ENCODE measurements at regions not wholly inside any gene's neighbourhood (a gene's known extent, or its start where the extent isn't known, plus 50 kb on each side); places are given as distances from the start of the nearest gene placed in this dataset.
"Not testable (repeated sequence)": the region's sequence is repeated elsewhere in the genome, so short reads cannot be mapped to it uniquely, and the experiment has no call there.

DNA sequence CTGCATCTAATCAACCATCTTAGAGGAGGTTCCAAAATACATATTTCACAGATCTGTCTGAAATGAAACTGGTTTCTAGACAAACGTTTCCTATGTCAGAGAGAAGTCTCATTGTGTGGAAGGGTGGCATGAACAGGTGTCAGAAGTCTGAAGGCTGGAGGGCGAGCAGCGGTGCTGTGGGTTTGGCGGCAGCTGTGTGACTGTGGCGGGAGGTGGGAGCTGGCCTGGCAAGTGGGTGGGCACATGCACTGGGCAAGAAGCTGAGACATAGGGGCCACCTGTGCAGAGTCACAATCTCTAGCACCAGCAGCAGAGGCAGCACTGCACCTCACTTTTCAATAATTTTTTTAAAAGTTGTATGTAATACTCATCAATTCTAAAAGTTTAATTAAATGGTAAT lies 346.3 kb downstream of the DSC3 start:
- no peak for DNase-seq

DNA sequence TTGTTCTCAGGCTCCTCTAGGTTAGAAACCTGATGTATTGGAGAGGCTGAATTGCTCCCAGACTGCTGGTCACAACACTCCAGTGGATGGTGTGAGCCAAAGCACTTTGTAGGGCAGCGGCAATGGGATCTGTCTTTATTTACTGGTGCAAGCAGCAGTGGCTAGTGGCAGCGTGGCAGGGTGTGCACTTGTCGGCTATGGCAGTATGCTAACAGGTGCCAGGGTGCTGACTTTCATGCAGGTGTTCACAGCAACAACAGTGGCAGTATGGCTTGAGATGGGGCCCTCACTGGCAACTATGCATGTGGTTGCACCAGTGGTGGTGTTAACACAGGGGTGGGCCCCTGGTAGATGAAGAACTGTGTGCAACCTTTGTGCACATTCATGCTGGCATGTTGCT lies 347.8 kb downstream of the DSC3 start:
- DNase-seq, result no peak

DNA sequence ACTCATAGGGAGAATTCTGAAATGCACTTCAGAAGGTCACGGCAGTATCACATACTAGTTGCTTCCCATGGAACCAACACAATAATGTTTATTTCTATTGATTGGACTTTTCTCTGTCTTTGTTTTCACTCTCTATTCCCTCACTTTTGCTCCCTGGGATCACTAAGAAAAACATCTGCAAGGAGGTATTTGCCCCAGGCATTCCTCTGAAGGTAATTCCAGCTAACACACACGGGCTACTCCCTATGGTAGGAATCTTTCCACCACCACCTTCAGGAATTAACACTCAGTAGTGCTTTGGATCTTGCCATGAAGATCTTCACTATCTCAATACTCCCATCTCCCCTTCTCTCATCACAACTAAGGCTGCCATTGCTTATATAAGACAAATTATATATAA lies 353.3 kb downstream of the DSC3 start:
- no peak for DNase-seq

DNA sequence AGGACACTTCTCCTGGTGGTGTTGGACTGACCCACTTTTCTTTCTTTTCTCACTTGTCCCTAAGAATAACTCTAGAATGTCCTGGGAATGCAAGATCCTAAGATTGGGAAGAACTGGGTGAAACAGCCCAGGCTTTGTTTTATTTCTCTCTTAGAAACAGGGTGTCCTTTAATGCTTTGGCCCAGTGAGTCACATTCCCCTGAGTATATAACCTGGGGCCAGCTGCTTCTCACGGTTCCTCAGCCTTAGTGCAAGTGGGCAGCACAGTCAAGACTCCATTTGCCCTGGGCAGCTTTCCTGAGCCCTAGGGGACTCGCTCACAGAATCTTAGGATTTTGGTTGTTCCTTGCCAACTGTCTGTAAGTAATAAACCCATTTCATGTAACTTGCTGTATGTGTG lies 355.0 kb downstream of the DSC3 start:
- DNase-seq, result no peak

DNA sequence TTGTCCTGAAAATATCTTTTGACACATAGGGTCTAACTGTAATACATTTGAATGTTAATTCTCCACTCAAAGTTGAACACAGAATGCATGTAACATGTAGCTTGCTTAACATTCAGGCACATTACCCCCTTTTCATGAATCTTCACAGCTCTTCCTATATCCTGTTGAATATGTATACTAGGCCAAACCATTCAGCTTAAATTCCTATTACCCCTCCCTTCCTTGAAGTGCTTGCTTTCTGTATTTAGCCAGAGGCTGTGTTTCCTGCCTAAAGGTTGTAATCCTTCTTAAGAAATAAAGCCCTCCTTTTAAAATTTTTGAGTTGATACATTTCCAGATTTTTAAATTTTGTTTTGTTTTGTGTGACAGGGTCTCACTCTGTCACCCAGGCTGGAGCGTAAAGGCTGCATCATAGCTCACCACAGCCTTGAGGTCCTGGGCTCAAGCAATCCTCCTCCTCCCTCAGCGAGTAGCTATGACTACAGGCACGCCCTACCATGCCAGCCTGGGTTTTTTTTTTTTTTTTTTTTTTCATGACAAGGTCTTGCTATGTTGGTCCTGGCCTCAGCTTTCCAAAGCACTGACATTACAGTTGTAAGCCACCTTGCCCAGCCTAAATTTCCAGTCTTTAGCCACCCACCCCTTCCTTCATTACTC lies 357.6 kb downstream of the DSC3 start:
- no peak for DNase-seq

DNA sequence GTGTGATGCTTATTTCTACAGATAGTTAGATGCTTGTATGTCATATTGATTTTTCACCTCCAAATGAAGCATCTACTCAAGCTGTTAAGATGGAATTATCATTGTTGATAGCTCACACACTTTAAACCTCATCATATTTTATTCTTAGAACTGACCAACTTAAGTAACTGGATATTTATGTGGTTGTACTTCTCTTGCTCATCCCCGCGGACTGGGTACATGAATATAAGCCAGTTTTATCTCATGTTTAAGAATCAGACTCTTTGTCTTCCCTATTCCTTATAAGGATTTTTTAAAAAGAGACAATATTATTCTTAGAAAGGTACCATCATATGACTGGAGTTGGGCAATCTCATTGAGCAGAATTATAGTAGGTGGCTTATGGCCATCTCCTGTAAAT lies 358.7 kb downstream of the DSC3 start:
- DNase-seq, result no peak

DNA sequence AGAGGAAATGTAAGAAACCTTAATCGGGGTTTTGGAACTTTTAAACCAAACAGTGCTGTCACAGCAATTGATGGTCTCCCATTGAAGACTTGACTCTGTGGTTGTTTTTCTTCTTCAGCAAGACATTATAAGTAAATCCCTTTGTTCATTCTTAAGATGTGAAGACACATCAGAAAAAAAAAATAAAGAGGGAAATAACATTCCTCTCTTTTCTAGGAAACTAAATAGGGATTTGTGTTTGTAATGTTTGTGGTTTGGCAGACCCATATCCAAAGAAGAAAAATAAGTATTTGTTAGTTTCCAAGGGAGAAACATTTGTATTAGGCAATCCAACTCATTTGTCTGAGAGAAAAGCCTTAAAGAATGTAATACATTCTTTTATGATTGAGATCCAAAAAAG lies 359.9 kb downstream of the DSC3 start:
- DNase-seq, result no peak

DNA sequence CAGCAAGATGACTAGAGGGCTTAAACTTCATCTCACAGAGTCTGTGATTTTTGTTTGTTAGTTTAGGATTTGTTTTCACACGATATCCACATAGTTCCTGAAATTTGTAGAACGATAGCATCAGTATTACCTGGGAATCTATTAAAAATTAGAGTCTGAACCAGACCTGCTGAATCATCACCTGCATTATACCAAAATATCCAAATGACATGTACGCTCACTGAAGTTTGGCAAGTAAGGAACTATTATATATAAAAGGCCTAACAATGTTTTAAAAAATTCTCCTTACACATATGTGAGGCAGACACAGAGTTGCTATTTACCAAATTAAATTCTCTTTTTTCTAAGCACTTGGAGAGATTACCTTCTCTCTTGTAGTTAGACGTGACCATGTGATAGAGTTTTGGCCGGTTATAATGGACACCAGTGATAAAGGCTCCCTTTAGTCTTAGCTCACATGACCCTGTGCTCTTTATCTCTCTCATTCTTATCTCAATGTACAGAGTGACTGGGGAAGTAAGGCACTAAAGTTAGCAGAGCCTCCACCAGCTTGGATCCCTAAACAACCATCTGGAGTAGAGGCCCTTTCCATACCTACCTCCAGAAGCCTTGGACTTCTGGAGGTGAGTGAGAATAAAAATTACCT lies 363.1 kb downstream of the DSC3 start:
- no peak for DNase-seq

DNA sequence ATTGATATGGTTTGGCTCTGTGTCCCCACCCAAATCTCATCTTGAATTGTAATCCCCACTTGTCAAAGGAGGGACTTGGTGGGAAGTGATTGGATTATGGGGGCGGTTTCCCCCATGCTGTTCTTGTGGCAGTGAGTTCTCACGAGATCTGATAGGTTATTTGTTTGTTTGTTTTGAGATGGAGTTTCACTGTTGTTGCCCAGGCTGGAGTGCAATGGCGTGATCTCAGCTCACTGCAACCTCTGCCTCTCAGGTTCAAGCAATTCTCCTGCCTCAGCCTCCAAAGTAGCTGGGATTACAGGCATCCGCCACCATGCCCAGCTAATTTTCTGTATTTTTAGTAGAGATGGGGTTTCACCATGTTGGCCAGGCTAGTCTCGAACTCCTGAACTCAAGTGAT lies 364.7 kb downstream of the DSC3 start:
- DNase-seq, result not testable (repeated sequence)

DNA sequence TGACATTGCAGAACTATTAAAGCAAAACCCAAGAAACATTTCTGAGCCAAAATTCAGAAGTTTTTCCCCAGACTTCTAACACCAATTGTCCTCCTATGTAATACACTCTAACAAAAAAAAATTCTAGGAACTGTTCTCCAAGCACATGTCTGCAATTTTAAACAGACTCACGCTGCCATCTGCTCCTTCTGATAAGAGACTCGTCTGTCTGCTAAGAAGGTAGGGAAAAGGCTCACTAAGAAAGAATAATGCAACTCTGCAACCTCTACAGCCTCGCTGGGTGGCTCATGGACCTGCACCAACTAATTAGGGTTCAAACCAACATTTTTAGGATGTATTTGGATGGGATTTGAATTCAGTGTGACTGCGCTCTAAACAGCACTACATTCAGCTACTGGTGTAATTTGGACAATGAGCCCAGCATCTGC lies 366.5 kb downstream of the DSC3 start:
- no peak for DNase-seq

DNA sequence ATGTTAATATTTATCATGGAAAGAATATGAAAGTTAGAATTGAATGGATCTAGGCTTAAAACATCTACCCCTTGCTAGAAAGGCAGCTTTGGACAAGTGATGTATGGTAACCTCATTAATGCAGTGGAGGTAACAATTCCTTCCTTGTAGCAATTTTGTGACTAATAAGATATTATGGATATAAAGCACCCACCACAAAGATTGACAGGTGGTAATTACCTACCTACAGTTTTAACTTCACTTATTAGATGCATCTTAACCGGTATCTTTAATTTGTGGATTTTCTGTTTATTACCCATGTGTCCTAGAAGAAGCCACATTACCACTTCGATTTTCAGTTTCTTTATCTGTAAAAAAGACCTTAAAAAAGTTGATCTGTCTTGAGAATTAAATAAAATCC lies 367.0 kb downstream of the DSC3 start:
- no peak for DNase-seq

DNA sequence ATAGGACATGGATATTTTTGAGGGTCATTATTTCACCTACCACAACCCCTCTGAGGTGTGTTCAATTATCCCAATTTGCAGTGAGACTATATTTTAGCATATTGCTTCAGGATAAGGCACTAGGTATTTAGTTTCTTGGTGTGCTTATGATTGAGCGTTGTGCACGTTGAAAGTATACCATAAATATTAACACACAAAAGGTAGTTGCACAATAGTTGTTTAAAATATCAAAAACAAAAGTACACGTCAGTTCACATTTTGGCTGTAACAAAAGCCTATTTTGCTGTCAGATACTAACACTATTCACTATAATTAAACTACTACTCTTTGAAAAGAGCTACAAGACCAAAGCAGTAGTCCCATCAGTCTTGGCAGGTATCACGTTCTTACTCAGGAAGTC lies 367.5 kb downstream of the DSC3 start:
- DNase-seq, result no peak

DNA sequence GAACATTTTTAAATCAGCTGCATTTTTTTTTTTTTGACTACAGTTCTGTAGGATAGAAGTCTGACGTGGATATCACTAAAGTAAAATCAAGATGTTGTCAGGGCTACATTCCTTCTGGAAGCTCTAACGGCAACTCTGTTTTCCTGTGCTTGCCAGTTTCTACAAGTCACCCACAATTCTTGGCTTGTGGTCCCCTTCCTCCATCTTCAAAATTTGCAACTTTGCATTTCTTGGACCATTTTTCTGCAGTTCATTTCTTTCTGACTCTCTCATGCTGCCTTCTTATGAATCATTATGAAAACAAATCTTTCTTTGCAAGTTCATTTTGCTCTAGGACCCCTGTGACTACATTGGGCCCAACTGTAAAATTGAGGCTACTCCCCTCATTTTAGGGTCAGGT lies 367.9 kb downstream of the DSC3 start:
- no peak for DNase-seq

DNA sequence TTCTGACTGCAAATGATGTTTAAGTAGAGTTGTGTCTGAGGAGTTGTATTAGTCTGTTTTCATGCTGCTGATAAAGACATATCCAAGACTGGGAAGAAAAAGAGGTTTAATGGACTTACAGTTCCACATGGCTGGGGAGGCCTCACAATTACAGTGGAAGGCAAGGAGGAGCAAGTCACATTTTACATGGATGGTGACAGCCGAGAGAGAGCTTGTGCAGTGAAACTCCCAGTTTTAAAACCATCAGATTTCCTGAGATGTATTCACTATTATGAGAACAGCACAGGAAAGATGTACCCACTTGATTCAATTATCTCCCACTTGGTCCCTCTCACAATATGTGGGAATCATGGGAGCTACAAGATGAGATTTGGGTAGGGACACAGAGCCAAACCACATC lies 370.1 kb downstream of the DSC3 start:
- DNase-seq, result not testable (repeated sequence)

DNA sequence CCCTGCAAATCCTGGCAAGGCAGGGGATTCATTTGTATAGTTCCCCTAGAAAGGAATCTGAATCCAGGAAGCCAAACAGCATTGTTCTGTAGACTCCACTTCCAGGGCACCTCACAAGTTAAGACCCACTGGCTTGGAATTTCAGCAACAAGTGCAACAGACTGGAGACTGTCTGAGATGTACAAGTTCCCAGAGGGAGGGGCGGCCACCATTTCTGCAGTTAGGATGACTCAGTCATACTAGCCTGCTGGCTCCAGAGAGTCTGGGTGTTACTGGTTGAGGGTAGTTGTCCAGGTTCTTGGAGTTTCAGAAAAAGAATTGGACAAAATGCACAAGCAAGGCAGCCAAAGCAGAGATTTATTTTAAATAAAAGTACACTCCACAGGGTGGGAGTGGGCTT lies 384.2 kb downstream of the DSC3 start:
- no peak for DNase-seq

DNA sequence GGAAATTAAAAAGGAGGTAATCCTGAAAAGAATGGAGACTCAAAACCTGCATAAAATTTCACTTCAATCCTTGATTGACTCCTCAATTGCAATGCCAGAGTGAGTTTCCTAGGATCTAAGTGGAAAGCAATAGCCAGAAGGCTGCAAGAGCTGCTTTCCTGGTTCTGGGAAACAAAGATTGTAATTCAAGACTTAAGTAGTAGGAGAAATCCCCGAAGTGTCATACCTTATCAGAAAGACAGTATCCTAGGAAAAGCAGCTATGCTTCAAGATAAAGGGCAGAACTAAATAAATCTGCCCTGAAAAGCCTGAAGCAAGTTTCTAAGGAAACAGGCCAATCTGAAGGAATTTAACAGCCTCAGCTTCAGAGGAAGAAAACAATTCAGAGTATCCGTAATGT lies 390.2 kb downstream of the DSC3 start:
- no peak for DNase-seq

DNA sequence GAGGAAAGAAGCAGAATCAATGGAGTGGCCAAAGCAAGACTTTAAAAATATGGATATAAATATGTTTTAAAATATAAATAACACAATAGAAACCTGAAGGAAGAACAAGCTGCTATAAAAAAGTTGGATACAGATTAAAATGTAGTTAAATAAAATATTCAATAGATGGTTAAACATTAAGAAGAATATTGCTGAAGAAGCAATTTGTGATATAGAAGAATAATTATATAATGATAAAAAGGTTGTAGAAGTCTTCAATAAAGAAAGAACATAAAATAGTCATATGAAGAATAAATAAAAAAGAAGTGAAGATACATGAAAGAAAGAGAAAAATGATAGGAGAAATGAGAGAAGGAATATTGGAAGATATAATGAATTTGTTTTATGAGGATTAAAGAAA lies 392.0 kb downstream of the DSC3 start:
- no peak for DNase-seq

DNA sequence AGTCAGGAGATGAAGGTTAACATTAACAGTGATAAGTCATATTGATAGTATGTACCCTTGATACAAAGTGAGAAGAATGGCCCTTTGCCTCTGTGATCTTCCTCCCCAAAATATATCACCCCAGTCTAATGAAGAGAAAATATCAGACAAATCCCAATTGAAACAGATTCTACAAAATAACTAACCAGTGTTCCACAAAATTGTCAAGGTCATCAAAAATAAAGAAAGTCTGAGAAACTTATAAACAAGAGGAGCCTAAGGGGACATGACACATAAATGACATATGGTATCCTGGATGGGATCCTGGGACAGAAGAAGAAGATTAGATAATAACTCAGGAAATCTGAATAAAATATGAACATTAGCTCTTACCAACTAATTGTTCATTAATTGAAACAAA lies 398.4 kb downstream of the DSC3 start:
- DNase-seq, result no peak

DNA sequence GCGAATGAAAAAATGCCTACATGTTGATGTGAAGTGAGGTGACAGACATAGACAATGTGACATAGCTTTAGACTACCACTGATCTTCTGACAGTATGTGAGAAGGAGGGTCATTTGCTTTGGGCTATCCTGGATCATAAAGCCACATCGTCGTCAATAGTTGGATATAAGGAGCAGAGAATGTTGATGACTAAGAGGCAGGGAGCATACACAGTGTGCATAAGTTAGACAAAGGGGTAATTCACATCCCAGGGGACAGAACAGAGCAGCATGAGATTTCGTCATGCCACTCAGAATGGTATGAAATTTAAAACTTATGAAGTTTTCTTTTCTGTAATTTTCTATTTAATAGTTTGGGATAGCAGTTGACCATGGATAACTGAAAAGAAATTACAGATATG lies 403.2 kb downstream of the DSC3 start:
- DNase-seq, result no peak

DNA sequence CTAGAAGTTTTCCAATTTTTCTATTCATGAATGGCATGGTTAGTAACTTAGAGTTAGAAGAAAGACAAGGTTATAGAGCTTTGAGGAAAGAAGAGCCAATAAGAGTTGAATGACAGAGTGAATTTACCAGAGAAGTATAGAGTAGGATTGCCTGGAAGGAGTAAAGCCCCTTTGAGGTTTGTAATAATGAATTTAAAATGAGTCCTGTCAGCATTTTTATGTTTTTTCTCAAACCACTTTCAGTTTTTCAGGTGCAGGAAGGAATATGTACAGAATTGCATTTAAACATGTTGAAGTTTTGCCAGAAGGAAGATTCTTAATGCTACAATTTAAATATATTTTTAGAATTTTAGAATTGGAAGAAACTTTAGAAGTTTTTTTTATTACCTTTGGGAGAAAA lies 408.3 kb downstream of the DSC3 start:
- no peak for DNase-seq

DNA sequence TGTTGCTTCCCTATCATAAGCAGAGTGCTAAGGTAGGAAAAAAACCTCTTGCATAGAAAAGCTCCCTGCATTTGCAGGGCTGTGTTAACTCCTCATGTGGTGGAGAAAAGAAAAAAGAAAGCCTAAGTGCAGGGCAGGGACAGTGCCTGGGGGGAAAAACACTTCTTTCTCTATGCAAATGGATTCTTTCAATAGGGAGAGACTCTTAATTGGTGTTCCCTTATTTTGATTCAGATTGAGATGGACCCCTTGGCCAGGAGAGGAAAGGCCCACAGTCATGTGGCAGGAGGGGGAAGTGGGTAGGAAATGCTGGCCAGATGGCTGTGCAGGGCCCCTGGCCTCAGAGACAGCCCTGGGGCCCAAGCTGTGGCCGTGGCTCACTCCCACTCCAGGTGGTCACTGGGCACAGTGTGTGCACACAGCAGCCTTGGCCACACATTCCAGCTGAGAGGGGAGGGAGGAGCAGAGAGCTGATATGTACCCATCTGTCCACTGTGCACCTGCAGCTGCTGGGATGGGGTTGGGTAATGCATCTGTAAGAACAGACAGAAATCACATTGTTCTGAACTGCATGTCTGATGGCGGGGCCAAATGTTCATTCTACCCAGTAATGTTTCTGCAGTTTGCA lies 410.4 kb downstream of the DSC3 start:
- DNase-seq, result no peak

DNA sequence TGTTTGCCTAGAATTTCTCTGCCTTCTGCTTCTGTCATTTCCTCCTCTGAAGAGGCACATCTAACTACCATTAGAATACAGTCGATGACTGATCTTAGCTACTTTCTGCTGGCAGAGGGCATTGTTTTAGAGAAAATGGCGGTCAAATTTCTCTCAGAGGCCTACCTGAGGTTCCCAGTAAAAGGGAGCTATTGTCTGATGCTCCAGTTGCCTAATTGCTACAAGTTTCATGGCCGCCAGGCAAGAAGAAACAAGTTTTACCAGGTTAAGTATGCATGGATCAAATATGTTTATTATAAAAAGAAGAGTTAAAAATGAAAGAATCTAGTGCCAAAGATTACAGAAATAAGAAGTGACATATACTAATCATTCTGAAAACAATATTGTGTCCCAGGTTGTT lies 416.6 kb downstream of the DSC3 start:
- DNase-seq, result no peak

DNA sequence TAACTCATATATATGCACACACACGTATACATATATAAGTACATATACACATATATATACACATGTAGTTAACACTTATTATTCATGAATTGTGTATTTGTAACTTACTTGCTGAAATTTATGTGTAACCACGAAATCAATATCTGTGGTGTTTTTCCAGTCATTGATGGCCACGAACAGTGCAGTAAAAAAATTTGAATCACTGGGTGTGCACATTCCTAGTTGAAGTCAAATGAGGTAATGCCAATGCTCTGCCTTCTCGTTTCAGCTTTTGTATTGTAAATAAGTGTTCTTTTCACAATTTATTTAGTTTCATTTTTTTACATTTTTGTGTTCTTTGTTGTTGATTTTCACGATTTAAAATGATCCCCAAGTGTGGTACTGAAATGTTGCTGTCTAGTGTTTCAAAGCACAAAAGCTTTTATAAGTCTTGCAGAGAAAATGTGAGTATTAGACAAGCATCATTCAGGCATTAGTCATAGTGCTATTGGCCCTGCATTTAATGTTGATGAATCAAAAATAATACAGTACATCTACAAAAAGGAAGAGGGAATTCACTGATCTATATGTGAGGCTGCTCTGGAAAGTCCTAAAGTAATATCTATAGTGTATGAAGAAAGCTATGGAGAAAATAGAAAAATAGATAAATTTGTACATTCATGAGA lies 419.0 kb downstream of the DSC3 start:
- no peak for DNase-seq

DNA sequence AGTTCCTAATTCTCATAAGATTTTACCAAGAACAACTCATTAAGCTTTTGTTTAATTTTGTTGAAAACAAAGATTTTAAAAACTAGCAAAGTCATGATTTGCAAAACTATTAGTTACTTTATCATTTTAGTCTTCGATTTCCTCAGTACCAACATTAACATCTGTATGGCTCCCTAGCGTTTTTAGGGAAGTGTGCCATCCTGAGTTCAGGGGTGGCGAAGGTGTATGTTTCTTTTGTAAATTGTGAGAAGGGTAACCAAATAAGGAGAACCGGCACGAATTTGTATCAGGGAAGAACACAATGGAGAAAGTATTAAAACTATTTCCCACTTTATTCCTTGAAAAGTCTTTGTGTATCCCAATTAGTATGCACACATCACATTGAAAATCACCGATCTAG lies 419.9 kb downstream of the DSC3 start:
- DNase-seq, result no peak
